HUES64 (cell line): ENCODE measurements at regions not wholly inside any gene's neighbourhood (a gene's known extent, or its start where the extent isn't known, plus 50 kb on each side); places are given as distances from the start of the nearest gene placed in this dataset.
"Not testable (repeated sequence)": the region's sequence is repeated elsewhere in the genome, so short reads cannot be mapped to it uniquely, and the experiment has no call there.

Experiments used
- H3K27ac ChIP-seq: 2 replicates; pipeline ENCODE4 v1.7.0; 2013; ENCODE audit warnings: low read depth, low read length, inconsistent platforms
- H3K27me3 ChIP-seq: 2 replicates; pipeline ENCODE4 v1.6.1; 2013; ENCODE audit warnings: mild to moderate bottlenecking, low read length; ENCODE audit not compliant: insufficient read depth
- H3K36me3 ChIP-seq: 2 replicates; pipeline ENCODE4 v1.6.1; 2013; ENCODE audit warnings: mild to moderate bottlenecking, low read length; ENCODE audit not compliant: insufficient read depth
- H3K4me1 ChIP-seq: 2 replicates; pipeline ENCODE4 v1.6.1; 2013; ENCODE audit warnings: mild to moderate bottlenecking, low read length, moderate library complexity; ENCODE audit not compliant: insufficient read depth
- H3K4me3 ChIP-seq: 2 replicates; pipeline ENCODE4 v1.5.1; 2013; ENCODE audit warnings: mild to moderate bottlenecking, low read length, moderate library complexity
- H3K9ac ChIP-seq: 2 replicates; pipeline ENCODE4 v1.6.1; 2013; ENCODE audit warnings: mild to moderate bottlenecking, low read depth, low read length
- H3K9me3 ChIP-seq: 2 replicates; pipeline ENCODE4 v1.6.1; 2013; ENCODE audit warnings: low read depth, low read length; ENCODE audit not compliant: insufficient read depth
- WGBS: fragments of 150-250, 120-280 bp; methylation state at CpG from one replicate; pipeline ENCODE4 v1.1.7; 2013; ENCODE audit warnings: missing lambda C conversion rate; 5-methylcytosine and 5-hydroxymethylcytosine counted together

- no peaks in the 10 kb centered on the region for H3K4me1 ChIP-seq
- no peak overlapping the region for H3K9ac ChIP-seq
- no peak overlapping the region for H3K27ac ChIP-seq
- no peaks in the 10 kb centered on the region for H3K9me3 ChIP-seq
- H3K36me3 ChIP-seq = no peaks in the 10 kb centered on the region
- no peak overlapping the region for H3K4me3 ChIP-seq
- H3K27me3 ChIP-seq = no peaks in the 10 kb centered on the region
- 88% methylated on average over 2 of the region's 2 CpGs for WGBS
These were observed 209.7 kb upstream of the EGLN3 start for GRCh38 chr14:34160619-34161018.

GRCh38 chr14:34157651-34158050 is 206.8 kb upstream of the EGLN3 start:
- H3K36me3 ChIP-seq = no peaks in the 10 kb centered on the region
- H3K27ac ChIP-seq = no peak overlapping the region
- H3K27me3 ChIP-seq = no peaks in the 10 kb centered on the region
- no peaks in the 10 kb centered on the region for H3K9me3 ChIP-seq
- WGBS = 96% methylated on average over 2 of the region's 2 CpGs
- H3K4me1 ChIP-seq = no peaks in the 10 kb centered on the region
- no peak overlapping the region for H3K9ac ChIP-seq
- no peak overlapping the region for H3K4me3 ChIP-seq

DNA sequence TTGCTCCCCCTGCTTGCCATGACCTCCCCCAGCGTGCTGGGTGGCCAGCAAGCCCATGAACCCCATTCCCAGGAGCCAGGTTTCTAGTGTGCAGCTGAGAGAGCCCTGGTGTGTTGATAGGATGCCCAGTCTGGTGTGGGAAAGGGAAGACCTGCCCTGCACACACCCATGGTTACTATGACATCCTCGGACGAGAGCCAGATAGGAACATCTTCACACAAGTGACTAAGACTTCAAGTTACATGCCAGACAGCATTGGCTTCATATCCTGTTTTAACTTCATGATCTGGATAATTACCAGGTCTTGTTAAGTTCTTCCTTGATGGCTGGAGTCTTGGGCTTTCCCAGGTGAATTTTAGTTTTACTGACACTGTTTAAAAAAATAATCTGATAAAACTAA is 196.6 kb upstream of the EGLN3 start:
- no peaks in the 10 kb centered on the region for H3K27me3 ChIP-seq
- no peaks in the 10 kb centered on the region for H3K4me1 ChIP-seq
- H3K4me3 ChIP-seq = no peak overlapping the region
- no peak overlapping the region for H3K27ac ChIP-seq
- H3K36me3 ChIP-seq = no peaks in the 10 kb centered on the region
- 79% methylated on average over 3 of the region's 3 CpGs for WGBS
- no peak overlapping the region for H3K9ac ChIP-seq
- peaks cover 15% of the 10 kb centered on the region for H3K9me3 ChIP-seq

- not testable (repeated sequence) for H3K27ac ChIP-seq, H3K4me3 ChIP-seq
- WGBS = 76% methylated on average over 6 of the region's 6 CpGs
These were observed 189.3 kb upstream of the EGLN3 start for GRCh38 chr14:34140127-34140526.

GRCh38 chr14:34139160-34140121 is 188.6 kb upstream of the EGLN3 start:
- H3K27ac ChIP-seq, H3K27me3 ChIP-seq, H3K4me1 ChIP-seq, H3K36me3 ChIP-seq, H3K9ac ChIP-seq, H3K9me3 ChIP-seq, H3K4me3 ChIP-seq: not testable (repeated sequence)
- 68% methylated on average over 13 of the region's 13 CpGs for WGBS

More at GRCh38 chr14:34140127-34140526, 189.3 kb upstream of the EGLN3 start:
- H3K9me3 ChIP-seq, H3K27me3 ChIP-seq, H3K9ac ChIP-seq, H3K4me1 ChIP-seq, H3K36me3 ChIP-seq: not testable (repeated sequence)

DNA sequence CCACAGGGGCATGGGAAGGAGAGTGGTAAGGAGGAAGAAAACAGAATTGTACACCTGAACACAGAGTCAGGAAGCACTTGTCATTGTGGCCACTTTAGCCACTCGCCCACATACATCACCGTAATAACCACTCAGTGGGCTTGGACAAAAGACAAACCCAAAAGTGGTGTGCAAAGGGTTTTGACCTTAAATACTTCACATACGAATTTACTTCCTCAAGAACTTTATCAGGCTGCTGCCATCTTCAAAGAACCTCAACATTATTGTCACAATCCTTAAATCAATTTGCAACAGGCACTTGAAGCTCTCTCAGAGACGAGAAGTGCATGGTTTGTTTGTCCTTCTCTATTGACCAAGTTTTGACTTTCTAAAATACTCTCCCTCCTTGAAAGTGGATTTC is 187.3 kb upstream of the EGLN3 start:
- Histone ChIP-seq H3K36me3 (no peaks in the 10 kb centered on the region), H3K9me3 (0 out of 2 replicates have a peak, but pooled peaks cover 4% of the 10 kb centered on the region), H3K4me3 (no peak overlapping the region), H3K27ac (no peak overlapping the region), H3K9ac (no peak overlapping the region), H3K27me3 (no peaks in the 10 kb centered on the region), H3K4me1 (no peaks in the 10 kb centered on the region)
- WGBS = 95% methylated on average over 4 of the region's 4 CpGs

GRCh38 chr14:34137001-34137745 is 186.3 kb upstream of the EGLN3 start:
- Histone ChIP-seq H3K36me3 (no peaks in the 10 kb centered on the region), H3K27ac (no peak overlapping the region), H3K9me3 (0 out of 2 replicates have a peak, but pooled peaks cover 2% of the 10 kb centered on the region), H3K4me3 (no peak overlapping the region), H3K9ac (no peak overlapping the region), H3K4me1 (no peaks in the 10 kb centered on the region), H3K27me3 (no peaks in the 10 kb centered on the region)
- WGBS = 78% methylated on average over 3 of the region's 3 CpGs

DNA sequence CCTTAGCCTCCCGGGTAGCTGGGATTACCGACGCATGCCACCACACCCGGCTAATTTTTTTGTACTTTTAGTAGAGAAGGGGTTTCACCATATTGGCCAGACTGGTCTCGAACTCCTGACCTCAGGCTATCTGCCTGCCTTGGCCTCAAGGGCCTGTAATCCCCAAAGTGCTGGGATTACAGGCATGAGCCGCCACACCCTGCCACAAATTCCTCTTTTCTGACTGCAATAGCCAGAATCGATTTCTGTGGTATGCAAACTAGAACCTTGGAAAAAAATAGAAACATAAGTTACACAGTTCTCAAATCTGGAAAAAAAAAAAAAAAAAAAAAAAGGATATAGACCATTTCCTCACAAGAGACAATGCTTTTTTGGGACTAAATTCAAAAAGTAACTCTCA is 184.6 kb upstream of the EGLN3 start:
- Histone ChIP-seq H3K9me3 (no peaks in the 10 kb centered on the region), H3K27me3 (no peaks in the 10 kb centered on the region), H3K9ac (no peak overlapping the region), H3K27ac (no peak overlapping the region), H3K4me1 (no peaks in the 10 kb centered on the region), H3K4me3 (no peak overlapping the region), H3K36me3 (no peaks in the 10 kb centered on the region)
- 95% methylated on average over 6 of the region's 7 CpGs for WGBS

GRCh38 chr14:34134484-34134883 is 183.6 kb upstream of the EGLN3 start:
- Histone ChIP-seq H3K4me1 (no peaks in the 10 kb centered on the region), H3K9ac (no peak overlapping the region), H3K36me3 (no peaks in the 10 kb centered on the region), H3K27me3 (no peaks in the 10 kb centered on the region), H3K9me3 (no peaks in the 10 kb centered on the region), H3K4me3 (no peak overlapping the region), H3K27ac (no peak overlapping the region)
- 91% methylated on average over 3 of the region's 3 CpGs for WGBS

GRCh38 chr14:34129927-34130552 is 179.2 kb upstream of the EGLN3 start:
- H3K36me3 ChIP-seq = no peaks in the 10 kb centered on the region
- no peaks in the 10 kb centered on the region for H3K4me1 ChIP-seq
- no peak overlapping the region for H3K9ac ChIP-seq
- H3K9me3 ChIP-seq = no peaks in the 10 kb centered on the region
- H3K4me3 ChIP-seq = no peak overlapping the region
- H3K27me3 ChIP-seq = no peaks in the 10 kb centered on the region
- WGBS = 76% methylated on average over 7 of the region's 7 CpGs
- H3K27ac ChIP-seq = no peak overlapping the region

DNA sequence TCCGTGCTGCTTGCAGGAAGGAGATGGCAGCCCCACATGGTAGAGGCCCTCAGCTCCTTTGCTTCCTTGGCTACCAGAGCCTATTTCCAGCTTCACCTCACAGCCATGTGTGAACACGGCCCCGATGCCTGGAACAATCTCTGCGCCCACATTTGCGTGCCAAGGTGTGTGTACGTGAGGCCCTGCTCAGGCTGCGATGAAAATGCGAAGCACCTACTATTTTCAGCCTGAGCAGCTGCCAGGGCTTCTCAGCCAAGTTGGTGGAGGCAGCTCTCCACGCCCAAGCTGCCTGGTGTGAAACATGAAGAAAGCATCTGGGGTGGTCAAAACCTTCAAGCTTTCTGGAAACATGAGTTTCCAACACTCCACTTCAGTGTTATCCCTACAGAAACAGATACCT is 177.8 kb upstream of the EGLN3 start:
- Histone ChIP-seq H3K27ac (no peak overlapping the region), H3K9me3 (no peaks in the 10 kb centered on the region), H3K36me3 (no peaks in the 10 kb centered on the region), H3K4me1 (no peaks in the 10 kb centered on the region), H3K27me3 (no peaks in the 10 kb centered on the region), H3K4me3 (no peak overlapping the region), H3K9ac (no peak overlapping the region)
- 96% methylated on average over 9 of the region's 9 CpGs for WGBS
